HG03159 (cell line): ENCODE measurements at regions not wholly inside any gene's neighbourhood (a gene's known extent, or its start where the extent isn't known, plus 50 kb on each side); places are given as distances from the start of the nearest gene placed in this dataset.
"Not testable (repeated sequence)": the region's sequence is repeated elsewhere in the genome, so short reads cannot be mapped to it uniquely, and the experiment has no call there.

Experiments
- ATAC-seq: cut with Tn5 transposase; IDR thresholded peaks from one replicate; pipeline ENCODE4 v1.9.1; 2021; ENCODE audit warnings: mild to moderate bottlenecking, moderate library complexity; ENCODE audit not compliant: unreplicated experiment

DNA sequence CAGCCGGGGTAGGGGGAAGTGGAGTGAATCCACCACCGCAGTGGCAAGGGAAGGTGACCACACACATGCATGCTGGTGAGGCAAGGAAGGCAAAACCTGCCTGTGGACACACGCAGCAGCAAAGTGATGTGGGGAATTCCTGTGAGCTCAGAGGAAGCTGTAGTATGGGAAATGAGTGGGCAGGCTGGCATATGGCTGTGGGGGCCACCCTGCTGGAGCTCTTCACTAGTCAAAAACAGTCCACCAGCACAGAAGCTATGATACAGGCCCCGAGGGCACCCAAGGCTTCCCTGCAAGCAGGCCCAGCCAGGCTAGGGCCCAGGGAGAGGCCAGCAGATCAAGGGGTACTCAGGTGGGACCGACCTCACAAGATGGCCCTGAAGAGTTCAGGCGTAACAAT, 239.1 kb downstream of the CHM start:
- no peak for ATAC-seq

DNA sequence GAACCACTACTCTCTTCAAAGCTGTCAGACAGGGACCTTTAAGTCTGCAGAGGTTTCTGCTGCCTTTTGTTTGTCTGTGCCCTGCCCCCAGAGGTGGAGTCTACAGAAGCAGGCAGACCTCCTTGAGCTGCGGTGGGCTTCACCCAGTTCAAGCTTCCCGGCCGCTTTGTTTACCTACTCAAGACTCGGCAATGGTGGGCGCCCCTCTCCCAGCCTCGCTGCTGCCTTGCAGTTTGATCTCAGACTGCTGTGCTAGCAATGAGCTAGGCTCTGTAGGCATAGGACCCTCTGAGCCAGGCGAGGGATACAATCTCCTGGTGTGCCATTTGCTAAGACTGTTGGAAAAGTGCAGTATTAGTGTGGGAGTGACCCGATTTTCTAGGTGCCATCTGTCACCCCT, 275.0 kb downstream of the CHM start:
- not testable (repeated sequence) for ATAC-seq

DNA sequence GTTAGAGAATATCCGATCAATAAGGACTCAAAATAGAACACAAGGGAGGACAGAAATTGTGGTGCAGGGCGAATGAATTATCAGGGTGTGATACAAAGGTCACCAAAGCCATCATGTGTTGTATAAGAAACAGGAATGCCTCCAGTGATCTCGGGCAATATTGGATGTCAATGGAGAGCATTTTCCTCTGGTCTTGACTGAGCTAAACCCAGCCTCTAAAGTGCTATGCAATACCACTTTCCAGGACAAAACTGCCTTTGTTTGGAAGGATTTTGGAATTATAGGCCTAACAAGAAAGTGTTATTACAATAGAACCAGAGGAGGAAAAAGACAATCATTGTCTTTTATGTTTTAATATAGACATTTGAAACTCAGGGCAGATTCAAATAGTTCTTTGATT, 281.7 kb downstream of the CHM start:
- ATAC-seq: no peak

DNA sequence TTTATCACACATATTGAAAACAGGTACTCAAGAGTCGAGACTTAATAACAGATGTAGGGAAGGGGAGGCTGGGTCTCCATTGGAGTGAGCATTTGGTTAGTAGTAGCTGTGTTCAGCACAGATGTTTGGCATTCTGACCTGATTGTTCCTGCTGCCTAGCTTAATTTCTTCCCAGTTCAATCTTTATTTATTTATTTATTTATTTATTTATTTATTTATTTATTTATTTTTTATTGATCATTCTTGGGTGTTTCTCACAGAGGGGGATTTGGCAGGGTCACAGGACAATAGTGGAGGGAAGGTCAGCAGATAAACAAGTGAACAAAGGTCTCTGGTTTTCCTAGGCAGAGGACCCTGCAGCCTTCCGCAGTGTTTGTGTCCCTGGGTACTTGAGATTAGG, 324.3 kb downstream of the CHM start:
- not testable (repeated sequence) for ATAC-seq

DNA sequence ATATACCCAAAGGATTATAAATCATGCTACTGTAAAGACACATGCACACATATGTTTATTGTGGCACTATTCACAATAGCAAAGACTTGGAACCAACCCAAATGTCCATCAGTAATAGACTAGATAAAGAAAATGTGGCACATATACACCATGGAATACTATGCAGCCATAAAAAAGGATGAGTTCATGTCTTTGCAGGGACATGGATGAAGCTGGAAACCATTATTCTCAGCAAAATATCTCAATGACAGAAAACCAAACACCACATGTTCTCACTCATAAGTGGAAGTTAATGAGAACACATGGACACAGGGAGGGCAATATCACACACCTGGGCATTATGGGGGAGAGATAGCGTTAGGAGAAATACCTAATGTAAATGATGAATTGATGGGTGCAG, 323.8 kb upstream of the POF1B start:
- ATAC-seq: not testable (repeated sequence)

DNA sequence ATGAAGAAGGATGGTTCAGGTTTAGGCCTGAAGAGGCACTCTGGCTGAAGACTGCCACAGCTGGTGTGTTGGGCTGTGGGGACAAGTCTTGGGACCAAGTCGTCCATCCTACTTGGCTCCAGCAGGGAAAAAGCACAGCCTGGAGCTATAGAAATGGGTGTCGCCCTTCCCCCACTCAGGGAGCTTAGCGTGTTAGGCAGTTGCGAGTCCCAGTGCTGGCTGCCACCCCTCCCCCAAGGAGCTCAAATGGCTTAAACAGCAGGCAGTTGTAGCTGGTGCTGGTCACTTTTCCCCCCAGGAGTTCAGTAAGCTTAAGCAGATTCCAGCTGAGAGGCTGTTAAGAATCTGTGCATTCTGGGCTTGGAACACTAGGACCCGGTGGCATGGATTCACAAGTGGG, 319.5 kb upstream of the POF1B start:
- ATAC-seq: no peak

DNA sequence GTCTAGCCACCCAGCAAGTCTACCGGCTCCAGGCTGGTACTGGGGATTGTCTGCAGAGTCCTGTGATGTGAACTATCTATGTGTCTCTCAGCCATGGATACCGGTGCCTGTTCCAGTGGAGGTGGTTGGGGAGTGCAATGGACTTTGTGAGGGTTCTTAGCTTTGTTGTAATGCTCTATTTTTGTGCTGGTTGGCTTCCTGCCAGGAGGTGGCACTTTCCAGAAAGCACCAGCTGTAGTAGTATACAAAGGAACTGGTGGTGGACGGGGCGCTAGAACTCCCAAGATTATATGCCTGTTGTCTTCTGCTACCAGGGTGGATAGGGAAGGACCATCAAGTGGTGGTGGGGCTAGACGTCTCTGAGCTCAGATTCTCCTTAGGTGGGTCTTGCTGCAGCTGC, 306.4 kb upstream of the POF1B start:
- no peak for ATAC-seq

DNA sequence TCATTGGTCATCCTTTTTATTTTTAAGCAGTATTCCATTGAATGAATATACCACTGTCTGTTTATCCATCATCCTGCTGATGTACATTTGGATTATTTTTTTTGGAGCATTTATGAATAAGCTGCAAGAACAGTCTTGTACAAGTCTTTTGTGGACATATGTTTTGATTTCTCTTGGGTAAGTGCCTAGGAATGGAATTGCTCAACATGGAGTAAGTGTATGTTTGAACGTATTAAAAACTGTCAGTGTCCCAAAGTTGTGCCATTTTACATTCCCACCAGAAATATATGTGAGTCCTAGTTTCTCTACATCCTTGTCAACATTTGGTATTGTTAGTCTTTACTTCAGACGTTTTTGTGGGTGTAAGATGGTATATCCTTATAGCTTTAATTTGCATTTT, 287.0 kb upstream of the POF1B start:
- no peak for ATAC-seq

DNA sequence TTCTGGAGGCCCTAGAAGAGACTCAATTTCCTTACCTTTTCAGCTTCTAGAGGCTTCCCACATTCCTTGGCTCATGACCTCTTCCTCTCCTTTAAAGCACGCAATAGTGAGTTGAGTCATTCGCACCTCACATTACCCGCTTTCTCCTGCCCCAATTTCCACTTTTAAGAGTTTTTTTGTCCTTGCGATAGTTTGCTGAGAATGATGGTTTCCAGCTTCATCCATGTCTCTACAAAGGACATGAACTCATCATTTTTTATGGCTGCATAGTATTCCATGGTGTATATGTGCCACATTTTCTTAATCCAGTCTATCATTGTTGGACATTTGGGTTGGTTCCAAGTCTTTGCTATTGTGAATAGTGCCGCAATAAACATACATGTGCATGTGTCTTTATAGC, 284.5 kb upstream of the POF1B start:
- ATAC-seq: not testable (repeated sequence)

DNA sequence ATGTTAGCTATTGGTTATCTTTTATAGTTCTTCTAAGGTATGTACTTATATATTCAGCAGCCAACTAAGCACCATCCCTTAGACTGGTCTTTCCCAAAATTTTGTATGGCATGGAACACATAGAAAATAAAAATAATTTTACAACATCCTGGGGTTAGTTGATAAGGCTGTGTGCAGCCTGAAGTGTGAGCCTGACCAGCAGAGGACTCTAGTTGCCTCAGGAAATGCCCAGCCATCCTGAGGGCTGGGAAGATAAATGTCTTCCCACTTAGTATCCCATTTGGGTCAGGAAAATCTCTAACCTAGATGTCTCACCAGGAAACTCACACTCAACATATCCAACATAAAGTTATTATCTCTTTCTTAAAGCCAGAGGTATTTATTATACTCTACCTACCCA, 251.4 kb upstream of the POF1B start:
- ATAC-seq: no peak

DNA sequence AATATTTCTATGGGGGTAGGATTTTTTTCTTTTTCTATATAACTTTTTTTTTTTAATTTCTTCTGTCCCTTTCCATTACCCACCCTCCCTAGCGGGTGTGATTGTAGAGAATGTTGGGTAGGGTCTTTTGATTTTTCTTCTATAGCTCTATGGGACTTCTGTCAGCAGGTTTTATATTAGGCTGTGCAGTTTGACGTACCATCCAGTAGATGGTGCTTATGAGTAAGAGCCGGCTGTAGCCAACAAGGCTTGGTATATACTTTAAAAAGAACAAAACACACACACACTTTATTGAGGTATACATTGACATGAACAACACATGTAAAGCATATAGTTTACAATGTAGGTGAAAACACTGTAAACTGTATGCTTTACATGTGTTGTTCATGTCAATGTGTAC, 247.9 kb upstream of the POF1B start:
- ATAC-seq: peak; percentile 58

DNA sequence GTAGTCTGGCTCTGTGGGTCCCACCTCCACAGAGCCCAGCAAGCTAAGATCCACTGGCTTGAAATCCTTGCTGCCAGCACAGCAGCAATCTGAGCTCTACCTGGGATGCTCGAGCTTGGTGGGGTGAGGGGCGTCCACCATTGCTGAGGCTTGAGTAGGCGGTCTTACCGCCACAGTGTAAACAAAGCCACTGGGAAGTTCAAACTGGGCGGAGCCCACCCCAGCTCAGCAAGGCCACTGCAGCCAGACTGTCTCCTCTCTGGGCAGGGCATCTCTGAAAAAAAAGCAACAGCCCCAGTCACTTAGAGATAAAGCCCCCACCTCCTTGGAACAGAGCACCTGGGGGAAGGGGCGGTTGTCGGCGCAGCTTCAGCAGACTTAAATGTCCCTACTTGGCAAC, 243.2 kb upstream of the POF1B start:
- no peak for ATAC-seq

DNA sequence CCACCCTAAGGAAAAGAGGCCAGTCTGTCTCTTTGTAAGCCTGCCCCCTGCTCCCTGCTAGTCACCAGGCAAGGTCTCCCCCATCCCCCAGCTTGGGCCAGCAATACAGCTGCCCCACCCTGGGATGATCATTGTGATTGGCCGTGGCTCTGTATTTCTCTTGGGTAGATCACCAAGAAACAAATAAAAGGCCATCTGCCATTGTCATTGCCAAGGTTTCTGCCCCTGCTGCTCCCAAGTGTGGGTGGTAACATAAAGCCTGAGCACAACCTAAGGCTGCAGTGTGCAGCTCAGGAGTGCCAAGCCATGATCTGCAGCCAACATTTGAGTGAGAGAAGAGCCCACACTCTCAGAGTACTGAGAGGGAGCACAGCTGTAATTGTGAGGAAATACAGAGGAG, 241.0 kb upstream of the POF1B start:
- ATAC-seq: no peak

DNA sequence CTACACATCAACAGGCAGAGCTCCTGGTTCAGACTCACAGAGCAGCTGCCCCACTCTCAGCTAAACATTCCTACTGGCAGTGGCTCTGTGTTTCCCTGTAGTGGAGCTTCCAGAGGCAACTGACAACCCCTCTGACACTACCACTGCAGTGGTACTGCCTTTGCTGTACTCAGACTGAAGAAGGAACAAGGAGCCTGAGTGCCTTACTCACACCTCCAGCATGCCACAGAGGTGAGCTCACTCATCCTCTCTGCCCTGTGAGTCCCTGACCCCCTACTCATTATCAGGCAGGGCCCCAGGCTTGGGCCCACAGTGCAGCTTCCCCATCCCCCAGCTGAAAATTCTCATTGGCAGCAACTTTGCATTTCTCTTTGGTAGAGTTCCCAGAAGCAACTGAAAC, 240.5 kb upstream of the POF1B start:
- no peak for ATAC-seq

DNA sequence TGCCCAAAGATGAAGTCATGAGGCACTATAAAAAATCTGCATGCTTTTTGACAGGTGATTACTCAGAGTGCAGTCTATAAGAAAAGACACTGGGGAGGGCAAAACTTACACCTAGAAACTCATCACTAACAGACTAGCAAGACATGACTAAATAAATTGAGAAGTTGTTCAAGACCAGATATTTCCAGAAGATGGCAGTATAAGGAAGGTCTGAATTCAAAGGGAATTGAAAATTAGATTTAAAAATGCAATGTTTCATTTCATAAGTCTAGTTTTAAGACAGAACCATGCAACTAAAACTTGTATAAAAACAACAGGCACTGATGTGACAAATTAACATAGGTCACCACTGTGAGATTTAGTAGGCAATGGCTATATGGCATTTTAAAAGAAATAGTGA, 232.5 kb upstream of the POF1B start:
- ATAC-seq: no peak

DNA sequence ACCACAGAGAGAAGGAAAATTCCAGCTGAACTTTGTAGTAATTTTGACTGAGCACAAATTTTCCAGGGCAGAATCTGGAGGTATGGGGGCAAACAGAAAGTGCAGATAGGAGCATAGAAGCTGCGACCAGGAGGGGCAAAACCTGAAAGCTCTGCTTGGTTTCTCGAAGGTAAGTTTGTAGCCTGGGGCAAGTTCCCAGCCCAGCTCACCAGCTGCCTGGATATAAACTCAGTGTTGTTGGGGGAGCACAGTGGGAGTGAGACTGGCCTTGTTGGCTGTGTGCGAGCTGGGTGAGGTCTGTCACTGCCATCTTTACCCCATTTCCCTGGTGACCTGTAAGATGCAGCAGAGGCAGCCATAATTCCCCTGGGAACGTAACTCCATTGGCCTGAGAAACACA, 213.5 kb upstream of the POF1B start:
- no peak for ATAC-seq

DNA sequence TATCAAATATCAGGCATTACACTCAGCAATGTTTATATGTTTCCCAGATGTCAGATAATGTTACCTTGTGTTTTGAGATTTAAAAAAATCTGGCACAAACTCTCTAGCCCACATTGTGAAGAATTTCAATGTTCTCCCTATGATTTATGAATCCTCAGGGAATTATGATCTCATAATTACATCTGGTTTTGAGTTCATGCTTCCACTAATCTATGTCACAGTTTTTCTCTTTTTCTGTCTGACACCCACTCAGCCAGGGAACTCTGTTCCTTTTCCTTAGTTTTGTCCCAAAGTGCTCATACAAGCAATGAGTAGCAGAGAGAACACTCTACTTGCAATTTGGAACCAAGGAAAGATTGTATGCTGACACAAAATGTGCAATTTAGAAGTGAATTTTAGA, 212.1 kb upstream of the POF1B start:
- no peak for ATAC-seq

DNA sequence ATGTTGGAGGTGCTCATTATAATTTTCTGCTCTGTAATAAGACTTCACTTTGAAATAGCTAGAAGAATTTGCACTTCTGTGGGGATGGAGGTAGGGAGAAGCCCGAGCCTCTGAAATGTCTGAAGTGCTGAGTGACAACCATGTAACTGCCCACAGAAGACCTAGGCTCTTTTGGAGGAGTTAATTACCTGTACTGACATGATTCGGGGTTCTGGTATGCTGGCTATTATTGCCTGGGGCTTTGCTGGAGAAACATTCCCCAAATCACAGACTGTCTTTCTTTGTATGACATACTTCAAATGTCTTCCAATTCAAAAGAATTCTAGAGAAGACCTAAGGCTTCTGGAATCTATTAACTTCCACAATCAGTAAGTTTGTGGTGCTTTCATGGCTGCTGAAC, 211.2 kb upstream of the POF1B start:
- no peak for ATAC-seq

DNA sequence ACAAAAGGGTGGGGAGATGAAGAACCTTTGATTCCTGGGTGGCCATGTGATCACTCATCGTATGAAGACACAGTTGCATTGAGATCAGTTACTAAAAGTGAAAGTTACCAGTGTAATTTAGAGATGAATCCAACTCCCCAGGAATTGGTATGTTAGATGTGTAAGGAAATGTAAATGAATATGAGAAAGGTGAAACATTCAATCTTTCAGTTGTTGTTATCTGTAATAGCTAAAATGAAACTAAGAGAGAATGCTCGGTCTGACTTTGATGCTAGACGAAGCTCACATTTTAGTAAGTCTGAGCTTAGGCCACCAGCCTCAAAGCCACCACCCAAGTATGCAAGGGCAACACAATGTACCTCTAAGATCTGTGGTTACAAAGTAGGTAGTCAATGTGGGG, 194.3 kb upstream of the POF1B start:
- ATAC-seq: no peak

DNA sequence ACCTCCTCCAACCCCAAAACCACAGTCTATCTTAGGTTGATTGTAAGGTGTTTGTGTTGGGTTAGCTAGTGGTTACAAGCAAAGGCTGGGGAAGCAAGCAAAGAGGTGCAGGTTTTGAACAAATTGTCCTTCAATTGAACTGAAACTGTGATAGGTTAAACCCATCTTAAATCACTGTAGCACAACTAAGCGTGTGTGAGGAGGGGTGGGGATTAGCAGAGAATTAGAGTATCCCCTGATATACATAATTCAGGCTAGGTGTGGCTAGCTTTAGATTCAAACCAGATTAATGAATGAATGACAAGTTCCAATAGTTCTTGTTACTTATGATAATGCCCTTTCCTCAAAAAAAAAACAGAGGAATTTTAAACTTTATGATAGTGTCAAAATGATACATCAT, 191.0 kb upstream of the POF1B start:
- ATAC-seq: no peak

DNA sequence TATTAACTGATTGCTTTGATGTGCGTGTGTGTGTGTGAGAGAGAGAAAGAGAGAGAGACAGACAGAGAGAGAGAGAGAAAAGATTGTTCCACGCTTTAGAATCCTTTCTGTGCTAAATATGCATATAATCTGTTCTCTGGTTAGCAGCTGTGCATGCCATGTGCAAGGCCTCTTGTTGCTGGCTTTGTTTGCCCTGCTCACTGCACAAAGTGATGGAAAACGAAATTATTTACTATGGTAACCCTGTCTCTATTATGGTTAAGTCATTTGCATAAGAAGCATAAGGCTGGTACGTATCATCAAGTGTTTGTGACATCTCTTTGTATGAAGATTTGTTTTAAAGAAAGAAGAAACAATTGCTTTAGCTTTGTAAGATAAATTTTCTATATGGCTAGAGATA, 190.2 kb upstream of the POF1B start:
- no peak for ATAC-seq

DNA sequence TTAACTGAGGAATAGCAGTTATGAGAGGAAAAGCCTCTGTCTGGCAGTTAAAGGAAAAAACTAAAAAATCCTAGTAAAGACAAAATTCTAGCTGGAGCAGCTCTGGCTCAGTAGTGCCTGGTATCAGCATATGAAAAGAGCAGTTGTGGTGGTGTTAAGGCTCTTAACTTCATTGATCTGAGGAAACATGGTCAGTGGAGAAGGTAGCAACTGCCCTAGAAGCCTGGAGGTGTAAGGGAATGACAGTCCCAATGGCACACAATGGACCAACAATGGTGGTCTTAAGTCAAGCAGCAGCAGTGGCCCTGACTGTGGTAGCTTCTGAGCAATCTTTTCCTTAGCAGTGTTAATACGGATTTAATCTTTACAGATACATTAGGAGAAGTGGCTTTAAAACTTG, 189.6 kb upstream of the POF1B start:
- no peak for ATAC-seq

DNA sequence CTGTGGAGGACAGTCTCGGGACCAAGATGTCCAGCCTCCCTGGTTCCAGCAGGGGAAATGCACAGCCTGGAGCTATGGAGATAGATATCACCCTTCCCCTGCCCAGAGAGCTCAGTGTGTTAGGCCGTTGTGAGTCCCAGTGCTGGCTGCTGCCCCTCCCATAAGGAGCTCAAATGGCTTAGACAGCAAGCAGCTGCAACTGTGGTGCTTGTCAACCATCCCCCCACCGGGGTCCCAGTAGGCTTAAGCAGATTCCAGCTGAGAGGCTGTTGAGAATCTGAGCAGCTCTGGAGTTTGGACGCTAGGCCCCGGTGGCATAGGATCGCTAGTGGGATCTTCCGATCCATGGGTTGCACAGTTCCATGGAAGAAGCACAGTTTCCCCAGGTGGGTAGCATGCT, 181.8 kb upstream of the POF1B start:
- no peak for ATAC-seq

DNA sequence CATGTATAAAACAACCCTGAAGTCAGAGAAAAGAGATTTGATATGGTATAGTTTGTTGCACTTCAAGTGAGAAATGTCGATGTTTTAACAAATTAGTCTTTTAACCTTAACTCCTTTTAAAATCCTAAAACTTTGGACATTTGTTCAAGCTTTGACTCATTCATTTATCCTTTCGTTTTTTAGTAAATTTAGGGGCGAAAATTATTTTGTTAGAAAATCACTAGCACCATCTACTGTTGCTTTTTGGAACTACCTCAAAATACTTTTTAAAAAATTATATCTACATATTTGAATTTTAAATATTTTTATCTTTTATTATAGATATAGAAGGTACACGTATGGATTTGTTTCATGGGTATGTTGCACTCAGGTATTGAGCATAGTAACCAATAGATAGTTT, 165.1 kb upstream of the POF1B start:
- ATAC-seq: no peak
